Activated CD8-positive, alpha-beta T cell treated with anti-CD3 and anti-CD28 coated beads for 36 hours (primary cell): ENCODE measurements at regions not wholly inside any gene's neighbourhood (a gene's known extent, or its start where the extent isn't known, plus 50 kb on each side); places are given as distances from the start of the nearest gene placed in this dataset.
A peak's percentile ranks its signal among the peaks of the same experiment; 100 is the strongest.

Source experiments
- ATAC-seq: fragments of 200-7000 bp; cut with Tn5 transposase; one replicate; pipeline ENCODE4 v1.10.0; 2021; ENCODE audit warnings: mild to moderate bottlenecking, moderate library complexity
- CTCF ChIA-PET: fragments of 350-600 bp; sonication (Branson Sonifier 250); formaldehyde crosslinking; loops from one replicate; lab custom pipeline; 2021; ENCODE audit warnings: antibody characterized with exemption; lab: Charles Lee
- POLR2A ChIA-PET: fragments of 350-600 bp; sonication (Branson Sonifier 250); formaldehyde crosslinking; loops from one replicate; lab custom pipeline; 2021; ENCODE audit warnings: antibody characterized with exemption; lab: Charles Lee
- DNase-seq: peaks from one replicate; pipeline ENCODE4 v3.0.0-alpha.2; 2020
- H3K27ac Mint-ChIP-seq: one replicate; pipeline ENCODE4 v1.8.0; 2021; ENCODE audit warnings: mild to moderate bottlenecking, mixed read lengths
- H3K27me3 Mint-ChIP-seq: one replicate; pipeline ENCODE4 v1.8.0; 2021; ENCODE audit warnings: mixed read lengths
- H3K36me3 Mint-ChIP-seq: one replicate; pipeline ENCODE4 v1.8.0; 2021; ENCODE audit warnings: low read depth, mixed read lengths
- H3K4me1 Mint-ChIP-seq: one replicate; pipeline ENCODE4 v1.8.0; 2021; ENCODE audit warnings: low read depth, mixed read lengths
- H3K4me3 Mint-ChIP-seq: one replicate; pipeline ENCODE4 v1.8.0; 2021; ENCODE audit warnings: mild to moderate bottlenecking, moderate library complexity, mixed read lengths
- H3K9me3 Mint-ChIP-seq: one replicate; pipeline ENCODE4 v1.8.0; 2021; ENCODE audit warnings: mixed read lengths
- CTCF ChIP-seq: fragments of 200-600 bp; IDR thresholded peaks from one replicate; pipeline ENCODE4 v1.8.0; 2022; ENCODE audit warnings: antibody characterized with exemption, mild to moderate bottlenecking
- intact Hi-C: fragments of 100-400 bp; cut with micrococcal nuclease; formaldehyde crosslinking; loops from one replicate; pipeline ENCODE4 v1.10.0; 2022

DNA sequence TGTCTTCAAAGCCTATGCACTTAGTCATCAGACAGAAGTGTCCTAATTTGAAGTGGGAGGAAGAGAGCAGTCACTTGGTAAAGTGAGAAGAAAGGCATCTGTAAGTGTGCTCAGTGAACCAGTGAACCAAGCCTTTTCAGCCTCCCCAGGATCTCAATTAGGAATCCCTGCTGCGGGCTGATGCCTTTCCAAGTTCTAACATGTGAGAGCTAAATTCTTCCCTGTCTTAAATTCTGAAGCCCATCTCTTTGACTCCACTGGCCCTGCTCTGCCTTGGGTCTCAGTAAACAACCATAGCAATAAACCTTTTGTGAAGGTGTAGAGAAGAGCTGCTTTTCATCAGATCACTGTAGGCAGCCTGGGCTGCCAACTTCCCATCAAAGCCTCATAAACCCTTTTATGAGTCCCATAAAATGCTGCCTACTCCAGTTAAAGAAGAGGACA lies 701.2 kb upstream of the LCORL start:
- H3K36me3 Mint-ChIP-seq: no peaks in the 10 kb centered on the region
- CTCF ChIA-PET: no interaction called here
- no peak for ATAC-seq
- intact Hi-C loops: no loop called here
- H3K27me3 Mint-ChIP-seq: no peaks in the 10 kb centered on the region
- POLR2A ChIA-PET: no interaction called here
- no peaks in the 10 kb centered on the region for H3K4me1 Mint-ChIP-seq
- no peak overlapping the region for H3K27ac Mint-ChIP-seq
- TF ChIP-seq CTCF: no peak
- DNase-seq: no peak
- H3K4me3 Mint-ChIP-seq: no peak overlapping the region
- H3K9me3 Mint-ChIP-seq: peaks cover 2% of the 10 kb centered on the region

DNA sequence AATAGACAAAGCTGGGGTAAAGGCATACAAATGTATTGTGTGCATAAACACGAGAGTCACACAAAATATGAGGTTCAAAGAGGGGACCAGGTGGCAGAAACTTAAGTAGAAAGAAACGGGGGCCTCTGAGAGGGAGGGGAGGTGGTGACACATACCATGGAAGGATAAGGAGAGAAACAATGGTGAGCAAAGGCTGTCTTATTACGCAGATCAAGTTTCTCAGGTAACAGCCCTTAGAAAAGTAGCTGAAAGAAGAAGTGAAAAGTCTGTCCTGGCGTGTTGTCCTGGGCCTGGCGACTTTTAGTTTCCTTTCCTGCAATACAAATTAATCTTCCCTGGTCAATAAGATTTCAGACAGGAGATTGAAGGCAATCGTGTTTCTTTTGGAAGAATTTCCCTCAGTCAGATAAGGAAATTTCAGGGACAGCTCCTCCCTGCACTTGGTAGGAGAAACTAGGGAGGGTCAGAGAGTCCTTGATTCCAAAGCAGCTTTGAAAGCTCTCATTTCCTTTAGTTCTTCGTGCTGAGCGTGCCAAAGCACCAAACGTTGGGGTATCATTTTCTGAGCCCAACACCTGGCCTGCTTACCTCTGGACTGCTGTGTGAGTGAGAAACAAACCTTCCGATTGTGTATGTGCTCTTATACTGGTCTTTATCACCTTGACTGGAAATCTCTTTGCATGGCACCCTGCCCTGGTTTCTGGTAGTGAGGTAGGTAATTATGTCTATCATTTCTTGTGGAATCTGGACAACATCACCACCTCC lies 676.7 kb upstream of the LCORL start:
- no peak for TF ChIP-seq CTCF
- no peak overlapping the region for H3K4me3 Mint-ChIP-seq
- H3K27me3 Mint-ChIP-seq: no peaks in the 10 kb centered on the region
- H3K4me1 Mint-ChIP-seq: no peaks in the 10 kb centered on the region
- no peak overlapping the region for H3K27ac Mint-ChIP-seq
- peaks cover 2% of the 10 kb centered on the region for H3K9me3 Mint-ChIP-seq
- DNase-seq: no peak
- ChIA-PET CTCF (no interaction called here), POLR2A (no interaction called here)
- no peaks in the 10 kb centered on the region for H3K36me3 Mint-ChIP-seq
- no peak for ATAC-seq
- intact Hi-C loops: no loop called here

- Mint-ChIP-seq H3K27ac (no peak overlapping the region), H3K9me3 (no peaks in the 10 kb centered on the region), H3K4me3 (no peak overlapping the region), H3K36me3 (no peaks in the 10 kb centered on the region), H3K27me3 (peaks cover 3% of the 10 kb centered on the region), H3K4me1 (no peaks in the 10 kb centered on the region)
- no peak for TF ChIP-seq CTCF
- DNase-seq (peak; percentile 1), ATAC-seq (no peak)
- intact Hi-C loops: no loop called here
- POLR2A ChIA-PET: no interaction called here
- CTCF ChIA-PET: no interaction called here
Observed at GRCh38 chr4:18695733-18696527, 674.4 kb upstream of the LCORL start.

DNA sequence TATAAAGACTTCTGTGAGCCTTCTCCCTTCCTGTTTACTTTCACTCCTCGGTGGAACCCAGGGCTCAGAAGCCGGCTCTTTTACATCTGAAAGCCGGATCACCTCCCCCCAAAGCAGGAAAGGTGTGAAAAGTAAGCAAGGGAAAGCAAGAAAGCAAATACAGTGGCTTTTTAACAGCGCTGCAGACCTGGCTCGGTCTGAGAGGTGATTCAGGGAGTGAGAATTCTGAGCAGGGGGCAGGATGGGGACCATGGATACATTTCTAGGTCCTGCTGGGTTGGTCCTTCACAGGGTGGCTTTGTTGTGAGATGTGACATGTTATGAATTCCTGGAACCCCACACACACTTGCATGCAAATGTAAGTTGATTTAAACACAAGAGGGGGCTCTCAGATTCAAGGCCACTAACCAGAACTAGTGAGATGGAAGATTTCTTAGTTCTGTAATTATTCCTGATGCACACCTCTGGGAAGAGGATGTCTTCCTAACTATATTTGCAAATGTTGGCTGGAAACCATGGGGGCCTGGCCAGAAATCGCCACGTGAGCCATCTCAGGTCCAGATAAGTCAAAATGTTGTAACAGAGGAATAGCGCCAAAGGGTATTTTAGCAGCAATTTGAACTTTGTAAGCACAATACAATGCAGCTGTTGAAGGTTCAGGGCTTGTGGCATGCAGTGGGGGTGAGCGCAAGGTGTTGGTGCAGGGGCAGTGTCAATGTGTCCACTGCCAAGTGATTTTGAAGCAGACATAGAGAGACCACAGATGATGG lies 670.1 kb upstream of the LCORL start:
- Mint-ChIP-seq H3K36me3 (no peaks in the 10 kb centered on the region), H3K9me3 (no peaks in the 10 kb centered on the region), H3K4me3 (no peak overlapping the region), H3K27me3 (peaks cover 9% of the 10 kb centered on the region), H3K4me1 (no peaks in the 10 kb centered on the region), H3K27ac (no peak overlapping the region)
- TF ChIP-seq CTCF: no peak
- intact Hi-C loops: no loop called here
- ChIA-PET CTCF (no interaction called here), POLR2A (no interaction called here)
- DNase-seq: no peak
- no peak for ATAC-seq
